ENCODE measurements at regions not wholly inside any gene's neighbourhood (a gene's known extent, or its start where the extent isn't known, plus 50 kb on each side); places are given as distances from the start of the nearest gene placed in this dataset.

DNA sequence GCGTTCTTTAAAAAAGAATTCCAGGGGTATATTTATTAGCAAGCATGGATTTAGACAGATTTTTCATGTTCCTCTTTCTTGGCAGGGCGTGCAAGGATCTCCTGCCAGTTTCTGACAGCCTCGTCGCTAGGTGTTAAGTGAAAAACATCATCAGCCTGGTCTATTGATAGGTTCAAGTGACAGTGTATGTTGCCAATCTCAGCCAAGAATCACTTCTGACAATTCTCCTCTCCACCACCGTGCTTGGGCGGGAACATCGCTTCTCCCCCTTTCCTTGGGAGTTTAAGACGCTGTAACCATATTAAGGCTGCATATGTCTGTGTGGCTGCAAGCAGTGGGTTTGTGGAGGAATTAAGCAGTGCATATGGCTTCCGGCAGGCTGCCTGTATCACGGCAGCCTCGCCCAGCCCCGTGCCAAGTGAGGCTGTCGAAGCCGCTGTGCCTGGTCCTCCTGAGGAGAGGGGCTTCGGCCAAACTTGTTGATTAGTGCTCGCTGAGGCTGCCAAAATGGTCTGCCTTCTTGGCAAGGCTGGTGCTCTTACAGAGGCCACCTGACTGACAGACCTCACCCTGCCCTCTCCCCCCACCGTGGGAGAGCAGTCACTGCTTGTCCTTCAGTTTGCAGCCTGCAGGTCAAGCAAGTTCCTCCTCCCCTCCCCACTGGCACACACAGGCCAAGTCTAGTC is 132.2 kb upstream of the MPHOSPH6 start (continued):
- no peak for TF ChIP-seq MXI1 (IDR thresholded peaks at IDR 0.05; ENCODE audit: low read depth, low read length)

DNA sequence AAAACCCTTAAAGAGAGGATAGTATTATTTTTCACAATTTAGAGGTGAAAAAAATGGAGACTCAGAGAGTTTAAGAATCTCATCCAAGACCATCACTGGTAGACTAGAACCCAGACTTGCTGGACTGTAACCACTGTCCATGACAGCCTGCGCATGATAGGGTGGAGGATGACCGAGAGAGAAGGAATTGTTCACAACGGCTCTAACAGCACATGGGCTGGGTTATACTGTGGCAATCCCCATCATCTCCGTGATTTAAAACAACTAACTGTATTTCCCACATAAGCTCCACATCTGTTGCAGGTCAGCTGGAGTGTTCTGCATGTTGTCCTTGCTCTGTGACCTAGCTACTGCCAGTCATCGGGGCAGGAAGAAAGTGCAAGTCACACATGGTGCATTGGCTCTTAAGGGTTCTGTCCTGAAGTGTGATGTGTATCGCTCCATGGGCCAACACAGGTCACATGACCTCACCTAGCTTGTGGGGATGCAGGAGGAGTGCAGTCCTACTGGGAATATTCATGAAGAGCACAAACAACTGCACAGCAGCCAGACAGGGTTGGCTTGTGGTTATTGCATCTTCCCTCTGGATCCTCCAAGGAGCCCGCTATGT is 131.2 kb upstream of the MPHOSPH6 start:
- in situ Hi-C loops (cut with MboI) (no loop called here), intact Hi-C loops (cut with micrococcal nuclease; ENCODE audit: unreplicated experiment) (no loop called here)
- H3K27ac ChIP-seq (ENCODE audit: control insufficient read depth, insufficient read depth): no peak overlapping the region
- no peak overlapping the region for H3K4me3 ChIP-seq
- H4K20me1 ChIP-seq (ENCODE audit: control insufficient read depth, insufficient read depth): no peaks in the 10 kb centered on the region
- CTCF ChIA-PET: interaction anchor here (0.5 kb wide), 1 partner anchor 1477 kb away, joined by 4 read pairs; no protein-coding TSS in a partner anchor
- no peak for DNase-seq (ENCODE audit: low read depth, low spot score)
- TF ChIP-seq ATF3 (IDR thresholded peaks at IDR 0.05; ENCODE audit: borderline replicate concordance, extremely low read depth, low read depth, low read length): no peak
- TF ChIP-seq ZNF274 (IDR thresholded peaks at IDR 0.05; ENCODE audit: insufficient read depth, insufficient read length): no peak
- no peak for TF ChIP-seq GABPA (IDR thresholded peaks at IDR 0.05; ENCODE audit: low read depth)
- TF ChIP-seq RAD21 (IDR thresholded peaks at IDR 0.05; ENCODE audit: insufficient read depth, low read depth, low read length): no peak
- 44% methylated on average over 7 of the region's 7 CpGs for WGBS (ENCODE audit: insufficient coverage, insufficient replicate concordance, low lambda C conversion rate, missing lambda C conversion rate)
- BruUV-seq (replicated peaks): no TSS peak
- no peak overlapping the region for H2AFZ ChIP-seq (ENCODE audit: control insufficient read depth, low read depth, low read length)
- no peaks in the 10 kb centered on the region for H3K79me2 ChIP-seq (ENCODE audit: control insufficient read depth, insufficient read depth, low read length)
- ATAC-seq: no peak
- FAIRE-seq: no peak
- SMC1A ChIA-PET (ENCODE audit: uncharacterized antibody, unreplicated experiment): no interaction called here
- H3K9me3 ChIP-seq (replicated peaks; ENCODE audit: control insufficient read depth, insufficient read depth, low read length): no peaks in the 10 kb centered on the region
- no peaks in the 10 kb centered on the region for H3K36me3 ChIP-seq (ENCODE audit: control insufficient read depth in 2 of 2, insufficient read depth in 2 of 2, low read length in 1 of 2)
- POLR2A ChIA-PET: no interaction called here
- H3K9ac ChIP-seq (ENCODE audit: control insufficient read depth, insufficient read depth, low read length): no peak overlapping the region
- no peaks in the 10 kb centered on the region for H3K27me3 ChIP-seq (replicated peaks in 1 of 2; ENCODE audit: control insufficient read depth in 2 of 2, insufficient read depth in 2 of 2, low read length in 1 of 2)
- no peaks in the 10 kb centered on the region for H3K4me1 ChIP-seq (ENCODE audit: control insufficient read depth, insufficient read depth, low read length)
- RAD21 ChIA-PET (ENCODE audit: unreplicated experiment): no interaction called here
- no peak overlapping the region for H3K4me2 ChIP-seq (ENCODE audit: control insufficient read depth, insufficient read depth)

Measured in GM12878 (cell line).